ENCODE measurements at regions not wholly inside any gene's neighbourhood (a gene's known extent, or its start where the extent isn't known, plus 50 kb on each side); places are given as distances from the start of the nearest gene placed in this dataset.

- TF ChIP-seq CTCF (IDR thresholded peaks at IDR 0.05) (no peak), FOXK1 (CRISPR knock-in tag; IDR thresholded peaks at IDR 0.05) (no peak), USF2 (CRISPR knock-in tag; IDR thresholded peaks at IDR 0.05) (no peak), MYBL2 (CRISPR knock-in tag; IDR thresholded peaks at IDR 0.05) (no peak), FOXP1 (CRISPR knock-in tag; IDR thresholded peaks at IDR 0.05; ENCODE audit: borderline replicate concordance) (no peak)
Observed at GRCh38 chr15:39075311-39075710, 505.6 kb upstream of the THBS1 start.
